SK-N-SH treated with all-trans-retinoic acid at 6 μM for 48 hours (cell line): ENCODE measurements at regions not wholly inside any gene's neighbourhood (a gene's known extent, or its start where the extent isn't known, plus 50 kb on each side); places are given as distances from the start of the nearest gene placed in this dataset.

Experiments used
- CSDC2 ChIP-seq: fragments of 250-450 bp; sonication (Bioruptor Pico); IDR thresholded peaks from 2 replicates; pipeline ENCODE4 v1.5.0; 2020; ENCODE audit warnings: mild to moderate bottlenecking, moderate library complexity
- ESRRG ChIP-seq: fragments of 250-450 bp; sonication (Bioruptor Pico); IDR thresholded peaks from 2 replicates; pipeline ENCODE4 v1.6.1; 2021; ENCODE audit warnings: mild to moderate bottlenecking
- PPARA ChIP-seq: fragments of 250-450 bp; sonication (Bioruptor Pico); IDR thresholded peaks from 2 replicates; pipeline ENCODE4 v1.5.0; 2020; ENCODE audit warnings: mild to moderate bottlenecking, borderline replicate concordance
- SNAI2 ChIP-seq: fragments of 250-450 bp; sonication (Bioruptor Pico); IDR thresholded peaks from 2 replicates; pipeline ENCODE4 v1.5.0; 2020; ENCODE audit warnings: mild to moderate bottlenecking, moderate library complexity
- TCF4 ChIP-seq: fragments of 250-450 bp; sonication (Bioruptor Pico); IDR thresholded peaks from 2 replicates; pipeline ENCODE4 v1.8.0; 2021; ENCODE audit warnings: mild to moderate bottlenecking, moderate library complexity, borderline replicate concordance
- ZFP3 ChIP-seq: fragments of 250-450 bp; sonication (Bioruptor Pico); IDR thresholded peaks from 2 replicates; pipeline ENCODE4 v1.5.0; 2020; ENCODE audit warnings: mild to moderate bottlenecking, moderate library complexity
- TF ChIP-seq, protein P1 (sequence below): fragments of 250-450 bp; sonication (Bioruptor Pico); IDR thresholded peaks from 2 replicates; pipeline ENCODE4 v1.5.1; 2020; ENCODE audit warnings: low read depth, mild to moderate bottlenecking, moderate library complexity

DNA sequence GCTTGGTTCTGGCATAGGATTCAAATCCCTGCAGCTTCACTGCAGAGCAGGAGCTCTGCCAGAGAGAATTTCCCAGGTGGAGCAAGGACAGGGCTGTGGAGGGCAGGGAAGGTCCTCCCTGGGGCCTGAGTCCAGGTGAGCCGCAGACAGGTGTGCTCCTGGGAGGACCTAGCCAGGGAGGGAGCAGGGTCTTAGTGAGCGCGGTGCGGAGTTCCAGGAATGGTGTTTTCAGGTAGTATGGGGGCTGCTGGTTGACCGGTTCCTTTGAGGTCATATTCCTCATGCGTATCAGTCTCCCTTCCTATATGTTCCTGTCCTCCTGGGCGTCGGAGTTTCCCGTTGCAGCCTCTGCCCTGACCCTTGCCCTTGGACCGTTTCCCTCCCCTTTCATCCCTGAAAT lies 813.3 kb downstream of the KCNJ18 start:
- no peak for TF ChIP-seq TCF4 (CRISPR knock-in tag)
- TF ChIP-seq, protein P1, sequence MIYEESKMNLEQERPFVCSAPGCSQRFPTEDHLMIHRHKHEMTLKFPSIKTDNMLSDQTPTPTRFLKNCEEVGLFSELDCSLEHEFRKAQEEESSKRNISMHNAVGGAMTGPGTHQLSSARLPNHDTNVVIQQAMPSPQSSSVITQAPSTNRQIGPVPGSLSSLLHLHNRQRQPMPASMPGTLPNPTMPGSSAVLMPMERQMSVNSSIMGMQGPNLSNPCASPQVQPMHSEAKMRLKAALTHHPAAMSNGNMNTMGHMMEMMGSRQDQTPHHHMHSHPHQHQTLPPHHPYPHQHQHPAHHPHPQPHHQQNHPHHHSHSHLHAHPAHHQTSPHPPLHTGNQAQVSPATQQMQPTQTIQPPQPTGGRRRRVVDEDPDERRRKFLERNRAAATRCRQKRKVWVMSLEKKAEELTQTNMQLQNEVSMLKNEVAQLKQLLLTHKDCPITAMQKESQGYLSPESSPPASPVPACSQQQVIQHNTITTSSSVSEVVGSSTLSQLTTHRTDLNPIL = no peak
- TF ChIP-seq PPARA (CRISPR knock-in tag) = no peak
- TF ChIP-seq SNAI2 (CRISPR knock-in tag) = no peak
- TF ChIP-seq ZFP3 (CRISPR knock-in tag) = no peak
- TF ChIP-seq CSDC2 (CRISPR knock-in tag) = no peak
- TF ChIP-seq ESRRG (CRISPR knock-in tag) = no peak
